ENCODE measurements at regions not wholly inside any gene's neighbourhood (a gene's known extent, or its start where the extent isn't known, plus 50 kb on each side); places are given as distances from the start of the nearest gene placed in this dataset.
"Not testable (repeated sequence)": the region's sequence is repeated elsewhere in the genome, so short reads cannot be mapped to it uniquely, and the experiment has no call there.

- no peak for DNase-seq (ENCODE audit: low read depth)
- TF ChIP-seq CTCF (IDR thresholded peaks at IDR 0.05; ENCODE audit: insufficient read depth, low read depth, low read length), result no peak
Measured at GRCh38 chr3:177453451-177453844, 256.2 kb upstream of the TBL1XR1 start.

GRCh38 chr3:177457204-177457603, 259.9 kb upstream of the TBL1XR1 start:
- not testable (repeated sequence) for H3K4me3 ChIP-seq (ENCODE audit: low read depth, low read length); DNase-seq (ENCODE audit: low read depth)

More at GRCh38 chr3:177453451-177453844, 256.2 kb upstream of the TBL1XR1 start:
- H3K4me3 ChIP-seq (ENCODE audit: low read depth, low read length), result no peak overlapping the region

GRCh38 chr3:177459401-177459800, 262.1 kb upstream of the TBL1XR1 start:
- no peak overlapping the region for H3K4me3 ChIP-seq (ENCODE audit: low read depth, low read length)
- TF ChIP-seq CTCF (IDR thresholded peaks at IDR 0.05; ENCODE audit: insufficient read depth, low read depth, low read length), result no peak
- peak; percentile 96 for DNase-seq (ENCODE audit: low read depth)

GRCh38 chr3:177460047-177460446, 262.8 kb upstream of the TBL1XR1 start:
- peak; percentile 21 for DNase-seq (ENCODE audit: low read depth)
- TF ChIP-seq CTCF (IDR thresholded peaks at IDR 0.05; ENCODE audit: insufficient read depth, low read depth, low read length), result no peak
- no peak overlapping the region for H3K4me3 ChIP-seq (ENCODE audit: low read depth, low read length)

- no peak for TF ChIP-seq CTCF (IDR thresholded peaks at IDR 0.05; ENCODE audit: insufficient read depth, low read depth, low read length)
- no peak for DNase-seq (ENCODE audit: low read depth)
- H3K4me3 ChIP-seq (ENCODE audit: low read depth, low read length), result no peak overlapping the region
Measured at GRCh38 chr3:177461765-177462164, 264.5 kb upstream of the TBL1XR1 start.

- DNase-seq (ENCODE audit: low read depth), result not testable (repeated sequence)
Measured at GRCh38 chr3:177463341-177463740, 266.1 kb upstream of the TBL1XR1 start.

GRCh38 chr3:177463863-177464262, 266.6 kb upstream of the TBL1XR1 start:
- no peak overlapping the region for H3K4me3 ChIP-seq (ENCODE audit: low read depth, low read length)
- no peak for TF ChIP-seq CTCF (IDR thresholded peaks at IDR 0.05; ENCODE audit: insufficient read depth, low read depth, low read length)
- DNase-seq (ENCODE audit: low read depth), result peak; percentile 45

More at GRCh38 chr3:177463341-177463740, 266.1 kb upstream of the TBL1XR1 start:
- H3K4me3 ChIP-seq (ENCODE audit: low read depth, low read length), result not testable (repeated sequence)

- no peak for TF ChIP-seq CTCF (IDR thresholded peaks at IDR 0.05; ENCODE audit: insufficient read depth, low read depth, low read length)
- H3K4me3 ChIP-seq (ENCODE audit: low read depth, low read length), result no peak overlapping the region
- peak; percentile 40 for DNase-seq (ENCODE audit: low read depth)
Measured at GRCh38 chr3:177464392-177465256, 267.3 kb upstream of the TBL1XR1 start.
